Esophagus squamous epithelium (tissue), 4 donors: ENCODE measurements at regions not wholly inside any gene's neighbourhood (a gene's known extent, or its start where the extent isn't known, plus 50 kb on each side); places are given as distances from the start of the nearest gene placed in this dataset.

Source experiments
- POLR2A ChIP-seq, 4 donors: fragments of 450-650 bp; IDR thresholded peaks; one replicate each; pipeline ENCODE4 v1.6.1; 2017; ENCODE audit warnings: antibody characterized with exemption in 4 of 4, mild to moderate bottlenecking in 4 of 4, moderate library complexity in 3 of 4
- TF ChIP-seq, protein P1 (sequence below), 6 experiments: fragments of 450-650 bp in 4 of 6; fragments of 200-600 bp in 2 of 6; sonication (generic) in 2 of 6; IDR thresholded peaks; one replicate each; pipeline ENCODE4 v1.5.1; 2016 to 2019; ENCODE audit warnings: antibody characterized with exemption in 6 of 6, mild to moderate bottlenecking in 4 of 6, moderate library complexity in 4 of 6

DNA sequence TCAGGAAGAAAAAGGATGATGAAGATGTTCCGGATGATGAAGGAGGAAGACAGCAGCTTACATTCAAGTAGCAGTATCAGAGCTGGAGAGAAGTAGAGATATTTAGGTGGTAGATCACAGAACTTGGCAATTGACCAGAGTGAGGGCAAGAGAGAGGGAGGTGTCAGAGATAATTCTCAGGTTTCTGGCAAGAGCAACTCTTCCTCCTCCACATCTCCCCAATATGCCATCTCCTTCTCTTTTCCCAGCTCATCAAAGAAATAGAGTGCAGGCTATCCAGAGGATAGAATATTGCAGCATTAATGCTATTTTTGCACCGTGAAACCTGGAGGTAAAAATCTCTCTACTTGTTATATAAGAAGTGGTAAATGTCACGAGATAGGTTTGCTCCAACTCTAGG, 64.9 kb upstream of the OPCML start:
- TF ChIP-seq, protein P1, sequence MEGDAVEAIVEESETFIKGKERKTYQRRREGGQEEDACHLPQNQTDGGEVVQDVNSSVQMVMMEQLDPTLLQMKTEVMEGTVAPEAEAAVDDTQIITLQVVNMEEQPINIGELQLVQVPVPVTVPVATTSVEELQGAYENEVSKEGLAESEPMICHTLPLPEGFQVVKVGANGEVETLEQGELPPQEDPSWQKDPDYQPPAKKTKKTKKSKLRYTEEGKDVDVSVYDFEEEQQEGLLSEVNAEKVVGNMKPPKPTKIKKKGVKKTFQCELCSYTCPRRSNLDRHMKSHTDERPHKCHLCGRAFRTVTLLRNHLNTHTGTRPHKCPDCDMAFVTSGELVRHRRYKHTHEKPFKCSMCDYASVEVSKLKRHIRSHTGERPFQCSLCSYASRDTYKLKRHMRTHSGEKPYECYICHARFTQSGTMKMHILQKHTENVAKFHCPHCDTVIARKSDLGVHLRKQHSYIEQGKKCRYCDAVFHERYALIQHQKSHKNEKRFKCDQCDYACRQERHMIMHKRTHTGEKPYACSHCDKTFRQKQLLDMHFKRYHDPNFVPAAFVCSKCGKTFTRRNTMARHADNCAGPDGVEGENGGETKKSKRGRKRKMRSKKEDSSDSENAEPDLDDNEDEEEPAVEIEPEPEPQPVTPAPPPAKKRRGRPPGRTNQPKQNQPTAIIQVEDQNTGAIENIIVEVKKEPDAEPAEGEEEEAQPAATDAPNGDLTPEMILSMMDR (IDR thresholded peaks at IDR 0.05) = no peak
- TF ChIP-seq POLR2A (IDR thresholded peaks at IDR 0.05) = no peak
